OCI-LY3 (cell line): ENCODE measurements at regions not wholly inside any gene's neighbourhood (a gene's known extent, or its start where the extent isn't known, plus 50 kb on each side); places are given as distances from the start of the nearest gene placed in this dataset.
A peak's percentile ranks its signal among the peaks of the same experiment; 100 is the strongest.

Experiments
- H2AFZ ChIP-seq: fragments of 200-600, 300-600 bp; shearing (Covaris generic); 2 replicates; pipeline ENCODE4 v1.6.0; 2014; ENCODE audit warnings: antibody characterized with exemption, low read depth, low read length
- H3K27ac ChIP-seq: fragments of 200-600, 300-600 bp; sonication (generic); 2 replicates; pipeline ENCODE4 v1.5.1; 2014; ENCODE audit warnings: mild to moderate bottlenecking, low read length, moderate library complexity, mixed read lengths
- H3K27me3 ChIP-seq: fragments of 200-600, 300-600 bp; sonication (generic); 2 replicates; pipeline ENCODE4 v1.6.1; 2014; ENCODE audit warnings: low read depth, low read length, mixed read lengths
- H3K36me3 ChIP-seq: fragments of 200-600, 300-600 bp; sonication (generic); replicated peaks from 2 replicates; pipeline ENCODE3; 2014; ENCODE audit warnings: low read depth, low read length, mixed read lengths
- H3K4me1 ChIP-seq: fragments of 300-600, 200-600 bp; sonication (generic); 2 replicates; pipeline ENCODE4 v1.6.1; 2014; ENCODE audit warnings: low read length, mixed read lengths
- H3K4me2 ChIP-seq: fragments of 200-600, 300-600 bp; sonication (generic); 2 replicates; pipeline ENCODE4 v1.6.1; 2014; ENCODE audit warnings: low read length, mixed read lengths
- H3K4me3 ChIP-seq: fragments of 300-600, 200-600 bp; sonication (generic); 2 replicates; pipeline ENCODE4 v1.5.1; 2014; ENCODE audit warnings: antibody characterized with exemption, mild to moderate bottlenecking, low read length, moderate library complexity
- H3K79me2 ChIP-seq: fragments of 300-600, 200-600 bp; shearing (Covaris generic); 2 replicates; pipeline ENCODE4 v1.6.1; 2014; ENCODE audit warnings: mild to moderate bottlenecking, low read length, mixed read lengths
- H3K9ac ChIP-seq: fragments of 300-600, 200-600 bp; shearing (Covaris generic); 2 replicates; pipeline ENCODE4 v1.6.0; 2014; ENCODE audit warnings: mild to moderate bottlenecking, low read length, moderate library complexity
- H3K9me3 ChIP-seq: fragments of 200-600, 300-600 bp; shearing (Covaris generic); 2 replicates; pipeline ENCODE4 v1.6.1; 2014; ENCODE audit warnings: low read length, mixed read lengths; ENCODE audit not compliant: insufficient read depth
- H4K20me1 ChIP-seq: fragments of 200-600, 300-600 bp; sonication (generic); 2 replicates; pipeline ENCODE4 v1.6.1; 2016; ENCODE audit warnings: low read length, mixed read lengths; ENCODE audit not compliant: insufficient read depth
- EZH2phosphoT487 ChIP-seq: fragments of 200-600 bp; shearing (Covaris generic); IDR thresholded peaks from 2 replicates; pipeline ENCODE4 v1.6.1; 2018; ENCODE audit warnings: antibody characterized with exemption, mixed run types, low read depth
- TF ChIP-seq, protein P1 (sequence below): fragments of 200-600, 300-600 bp; sonication (generic); IDR thresholded peaks from 2 replicates; pipeline ENCODE4 v1.5.1; 2014; ENCODE audit warnings: antibody characterized with exemption, low read length, low read depth

- Histone ChIP-seq H3K27ac (no peak overlapping the region), H3K79me2 (no peaks in the 10 kb centered on the region), H2AFZ (no peak overlapping the region), H3K4me3 (no peak overlapping the region), H3K36me3 (no peaks in the 10 kb centered on the region), H4K20me1 (no peaks in the 10 kb centered on the region), H3K27me3 (no peaks in the 10 kb centered on the region), H3K4me1 (0 out of 2 replicates have a peak, but pooled peaks cover 3% of the 10 kb centered on the region), H3K9ac (no peak overlapping the region), H3K4me2 (no peak overlapping the region), H3K9me3 (no peaks in the 10 kb centered on the region)
- TF ChIP-seq, protein P1, sequence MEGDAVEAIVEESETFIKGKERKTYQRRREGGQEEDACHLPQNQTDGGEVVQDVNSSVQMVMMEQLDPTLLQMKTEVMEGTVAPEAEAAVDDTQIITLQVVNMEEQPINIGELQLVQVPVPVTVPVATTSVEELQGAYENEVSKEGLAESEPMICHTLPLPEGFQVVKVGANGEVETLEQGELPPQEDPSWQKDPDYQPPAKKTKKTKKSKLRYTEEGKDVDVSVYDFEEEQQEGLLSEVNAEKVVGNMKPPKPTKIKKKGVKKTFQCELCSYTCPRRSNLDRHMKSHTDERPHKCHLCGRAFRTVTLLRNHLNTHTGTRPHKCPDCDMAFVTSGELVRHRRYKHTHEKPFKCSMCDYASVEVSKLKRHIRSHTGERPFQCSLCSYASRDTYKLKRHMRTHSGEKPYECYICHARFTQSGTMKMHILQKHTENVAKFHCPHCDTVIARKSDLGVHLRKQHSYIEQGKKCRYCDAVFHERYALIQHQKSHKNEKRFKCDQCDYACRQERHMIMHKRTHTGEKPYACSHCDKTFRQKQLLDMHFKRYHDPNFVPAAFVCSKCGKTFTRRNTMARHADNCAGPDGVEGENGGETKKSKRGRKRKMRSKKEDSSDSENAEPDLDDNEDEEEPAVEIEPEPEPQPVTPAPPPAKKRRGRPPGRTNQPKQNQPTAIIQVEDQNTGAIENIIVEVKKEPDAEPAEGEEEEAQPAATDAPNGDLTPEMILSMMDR, result no peak
Measured at GRCh38 chr13:108156749-108157148, 58.6 kb downstream of the LIG4 start.

- TF ChIP-seq, protein P1, result peak; percentile 96
- no peak for TF ChIP-seq EZH2phosphoT487
- H3K4me2 ChIP-seq, result peak overlapping the region; percentile 58
- no peaks in the 10 kb centered on the region for H4K20me1 ChIP-seq
- no peaks in the 10 kb centered on the region for H3K9me3 ChIP-seq
- peak overlapping the region; percentile 63; the same call in 1 of the 2 replicates for H2AFZ ChIP-seq
- no peak overlapping the region for H3K9ac ChIP-seq
- no peaks in the 10 kb centered on the region for H3K27me3 ChIP-seq
- 0 out of 2 replicates have a peak, but pooled peaks cover 3% of the 10 kb centered on the region for H3K4me1 ChIP-seq
- no peak overlapping the region for H3K27ac ChIP-seq
- no peaks in the 10 kb centered on the region for H3K79me2 ChIP-seq
- H3K36me3 ChIP-seq, result no peaks in the 10 kb centered on the region
- peak overlapping the region; percentile 32; the same call in 1 of the 2 replicates for H3K4me3 ChIP-seq
Measured at GRCh38 chr13:108155185-108156106, 59.9 kb downstream of the LIG4 start.

- Histone ChIP-seq H3K79me2 (no peaks in the 10 kb centered on the region), H3K36me3 (no peaks in the 10 kb centered on the region), H3K27me3 (no peaks in the 10 kb centered on the region), H3K9me3 (no peaks in the 10 kb centered on the region), H3K4me3 (no peak overlapping the region), H3K4me1 (0 out of 2 replicates have a peak, but pooled peaks cover 3% of the 10 kb centered on the region), H3K27ac (no peak overlapping the region), H2AFZ (no peak overlapping the region), H3K9ac (no peak overlapping the region), H3K4me2 (no peak overlapping the region), H4K20me1 (no peaks in the 10 kb centered on the region)
- TF ChIP-seq EZH2phosphoT487, result no peak
- TF ChIP-seq, protein P1, result no peak
Measured at GRCh38 chr13:108154421-108154858, 60.9 kb downstream of the LIG4 start.

DNA sequence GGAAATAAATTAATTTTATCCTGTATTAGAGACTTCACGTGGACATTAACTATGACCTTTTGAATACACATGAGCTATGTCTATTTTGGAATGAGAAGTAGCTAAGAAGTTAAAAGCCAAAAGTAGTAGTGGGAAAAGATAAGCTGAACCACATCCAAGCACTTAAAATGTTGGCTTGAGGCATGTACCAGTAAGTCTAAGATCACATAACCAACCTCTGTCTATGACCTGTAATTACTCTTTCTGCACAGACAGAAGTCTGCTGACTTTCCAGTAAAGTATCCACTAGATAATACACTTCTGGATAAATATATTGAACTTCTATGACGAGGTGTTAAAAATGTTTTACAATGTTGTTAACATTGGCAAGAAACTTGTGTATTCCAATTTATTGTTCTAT is 68.7 kb downstream of the LIG4 start:
- no peaks in the 10 kb centered on the region for H4K20me1 ChIP-seq
- no peaks in the 10 kb centered on the region for H3K79me2 ChIP-seq
- no peaks in the 10 kb centered on the region for H3K27me3 ChIP-seq
- H3K4me1 ChIP-seq, result no peaks in the 10 kb centered on the region
- H2AFZ ChIP-seq, result no peak overlapping the region
- no peak for TF ChIP-seq EZH2phosphoT487
- TF ChIP-seq, protein P1, result no peak
- no peak overlapping the region for H3K27ac ChIP-seq
- no peak overlapping the region for H3K4me2 ChIP-seq
- H3K4me3 ChIP-seq, result no peak overlapping the region
- H3K9me3 ChIP-seq, result no peaks in the 10 kb centered on the region
- H3K9ac ChIP-seq, result no peak overlapping the region
- H3K36me3 ChIP-seq, result no peaks in the 10 kb centered on the region
